Fibroblast of the conjunctiva (primary cell): ENCODE measurements at regions not wholly inside any gene's neighbourhood (a gene's known extent, or its start where the extent isn't known, plus 50 kb on each side); places are given as distances from the start of the nearest gene placed in this dataset.

Experiments
- DNase-seq: peaks from one replicate; pipeline ENCODE4 v3.0.0-alpha.2; 2010; ENCODE audit warnings: low read depth

DNA sequence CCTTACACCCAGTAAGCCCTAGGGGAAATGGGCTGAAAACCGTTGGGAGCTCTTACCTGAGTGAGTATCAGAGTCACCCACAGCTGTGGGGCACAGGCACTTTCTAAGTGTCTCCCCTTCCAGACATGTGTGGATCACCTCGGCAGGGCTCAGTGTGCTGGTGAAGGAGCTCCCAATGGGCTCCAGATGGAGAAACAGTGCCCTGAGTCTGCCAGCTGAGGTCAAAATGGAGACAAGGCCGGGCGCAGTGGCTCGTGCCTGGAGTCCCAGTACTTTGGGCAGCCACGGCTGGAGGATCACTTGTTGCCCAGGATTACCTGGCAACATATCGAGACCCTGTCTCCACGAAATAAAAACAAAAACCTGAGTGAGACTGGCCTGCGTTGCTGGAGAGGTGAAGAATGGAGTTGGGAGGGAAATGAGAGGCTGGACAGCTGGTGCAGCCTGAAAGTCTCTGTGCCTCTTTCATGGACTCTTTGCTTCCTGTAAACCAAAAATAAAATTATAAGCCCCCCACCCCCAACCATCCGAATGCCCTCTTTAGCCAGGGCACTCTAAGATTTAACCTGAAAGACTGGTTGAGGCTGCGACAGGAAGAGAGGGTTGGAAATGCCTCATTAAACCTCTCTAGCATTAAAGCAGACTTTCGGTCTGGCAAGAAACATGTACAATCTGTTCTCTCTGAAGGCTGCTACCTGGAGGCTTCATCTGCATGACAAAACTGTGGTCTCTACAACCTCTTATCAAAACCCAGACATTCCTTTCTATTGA lies 111.8 kb downstream of the SNX19 start:
- no peak for DNase-seq

DNA sequence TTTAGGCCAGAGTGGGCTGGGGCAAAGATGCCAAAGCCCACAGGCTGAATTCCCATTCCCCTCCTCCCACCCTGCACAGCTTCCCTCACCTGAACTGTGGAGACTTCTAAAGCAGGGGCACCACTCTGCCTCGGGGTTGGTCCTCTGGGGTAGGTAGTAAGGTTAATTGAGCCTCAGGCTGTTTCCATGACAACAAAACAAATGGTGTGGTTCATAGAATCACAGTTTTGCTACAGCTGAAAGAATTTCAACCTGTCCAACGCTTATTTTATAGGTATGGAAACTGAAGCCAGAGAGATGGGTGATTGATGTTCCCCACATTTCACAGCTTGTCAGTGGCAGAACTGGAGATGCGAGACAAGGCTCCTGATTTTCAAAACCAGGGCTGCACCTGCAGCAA lies 109.5 kb downstream of the SNX19 start:
- DNase-seq, result no peak

DNA sequence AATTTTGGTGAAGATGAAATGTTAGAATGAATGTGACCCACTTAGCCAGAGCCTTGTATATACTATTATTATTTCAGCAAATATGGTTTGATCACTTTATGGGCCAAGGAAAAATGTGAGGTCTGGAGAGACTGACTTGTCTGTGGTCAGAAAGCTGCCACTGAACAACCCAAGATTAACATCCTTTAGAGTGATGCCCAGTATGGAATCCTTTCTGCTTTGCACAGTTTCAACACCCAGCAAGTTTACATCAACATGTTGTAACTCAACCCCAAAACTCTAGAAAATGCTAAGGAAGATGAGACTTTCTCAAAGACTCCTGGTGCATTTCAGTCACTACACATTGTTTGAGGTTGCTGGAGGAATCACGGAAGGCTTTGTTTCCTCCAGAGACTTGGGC lies 107.7 kb downstream of the SNX19 start:
- no peak for DNase-seq

DNA sequence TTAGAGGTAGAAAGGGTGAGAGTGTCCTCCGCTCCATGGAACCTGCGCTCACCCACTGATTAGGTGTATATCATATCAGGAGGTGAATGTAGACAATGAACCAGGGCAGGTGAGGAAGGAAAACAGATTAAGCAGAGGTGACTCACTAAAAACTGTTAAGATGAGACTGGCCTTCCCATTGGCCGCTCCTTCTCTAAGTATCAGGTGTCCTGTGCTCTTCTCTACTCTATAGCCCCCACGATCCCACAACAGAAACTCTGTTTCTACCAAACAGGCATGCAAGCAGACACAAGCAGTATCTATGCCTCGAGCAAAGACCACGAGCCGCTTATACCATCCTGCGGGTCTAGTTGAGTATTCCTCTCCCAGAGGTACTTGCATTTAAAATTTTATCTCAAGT lies 103.1 kb downstream of the SNX19 start:
- no peak for DNase-seq

DNA sequence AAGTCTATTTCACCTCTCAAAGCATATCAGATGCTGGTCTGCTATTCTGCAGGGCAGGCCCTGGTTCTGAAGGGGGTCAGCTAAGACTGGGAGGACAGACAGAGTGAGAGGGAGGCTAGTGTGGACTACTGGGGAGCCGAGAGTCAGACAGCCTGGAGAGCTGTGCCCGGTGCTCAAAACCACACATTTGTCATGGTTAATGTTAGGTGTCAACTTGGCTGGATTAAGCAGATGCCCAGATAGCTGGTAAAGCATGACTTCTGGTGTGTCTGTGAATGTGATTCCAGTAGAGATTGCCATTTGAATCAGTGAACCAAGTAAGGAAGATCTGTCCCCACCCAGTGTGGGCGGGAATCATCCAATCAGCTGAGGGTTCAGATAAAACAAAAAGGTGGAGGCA lies 102.6 kb downstream of the SNX19 start:
- no peak for DNase-seq

DNA sequence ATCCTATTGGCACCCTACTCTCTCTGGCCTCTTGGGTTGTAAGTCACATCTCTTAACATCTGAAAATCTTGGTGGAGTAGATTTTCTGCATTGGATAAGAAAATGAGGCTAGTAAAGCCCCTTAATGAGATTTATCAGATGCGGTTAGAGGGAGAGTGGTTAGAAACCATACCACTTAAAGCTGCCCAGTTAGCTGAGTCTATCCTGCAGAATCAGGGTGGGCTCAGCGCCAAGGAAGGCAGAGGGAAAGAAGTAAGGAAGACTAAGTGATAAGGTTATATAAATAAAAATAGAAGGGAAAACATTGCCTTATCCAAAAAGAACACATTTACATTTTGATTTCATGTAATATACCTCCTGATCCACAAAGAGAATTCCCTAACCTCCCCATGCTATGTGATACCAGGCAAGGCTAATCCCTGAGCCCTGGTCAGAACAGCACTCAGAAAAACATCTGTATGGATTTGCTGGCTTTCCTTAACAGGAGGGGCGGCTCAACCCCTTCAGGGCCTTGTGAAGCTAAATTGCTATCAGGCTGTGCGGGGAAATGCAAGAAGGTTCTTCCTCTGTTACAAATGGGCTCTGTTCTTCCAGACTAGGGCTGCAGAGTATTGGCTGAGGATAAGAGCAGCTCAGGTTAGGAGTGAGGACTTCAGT lies 101.7 kb downstream of the SNX19 start:
- DNase-seq, result no peak

DNA sequence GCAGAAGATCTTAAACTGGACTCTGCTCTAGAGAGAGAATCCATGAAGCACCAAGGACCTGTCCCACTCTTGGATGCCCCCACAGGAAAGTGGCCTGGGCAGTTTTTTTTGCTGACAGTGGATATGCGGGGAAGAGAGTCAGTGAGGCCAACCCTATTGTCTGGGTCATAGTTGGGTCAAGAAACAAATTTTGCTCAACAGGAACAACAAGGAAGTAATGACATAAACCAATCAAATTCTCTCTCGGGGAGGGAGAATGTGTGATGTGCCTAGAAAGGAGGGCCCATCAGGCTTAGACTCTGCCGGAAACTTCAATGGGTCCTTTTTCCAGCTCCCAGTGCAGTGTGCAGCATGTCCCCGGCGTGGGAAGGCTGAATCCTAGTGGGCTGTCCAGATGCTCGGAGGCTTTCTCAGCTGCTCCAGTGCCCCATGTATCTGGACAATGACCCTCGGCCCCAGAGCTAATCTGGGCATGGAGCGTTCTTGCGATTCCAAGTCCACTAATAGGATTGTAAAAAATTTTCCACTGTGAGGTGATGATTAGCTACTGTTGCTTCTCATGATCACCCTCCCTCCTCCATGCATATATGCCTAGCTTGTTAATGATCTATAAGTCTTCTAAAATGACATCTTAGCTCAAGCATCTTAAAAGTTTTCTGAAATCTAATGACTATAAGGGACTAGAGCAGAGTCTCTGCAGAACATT lies 101.0 kb downstream of the SNX19 start:
- no peak for DNase-seq

DNA sequence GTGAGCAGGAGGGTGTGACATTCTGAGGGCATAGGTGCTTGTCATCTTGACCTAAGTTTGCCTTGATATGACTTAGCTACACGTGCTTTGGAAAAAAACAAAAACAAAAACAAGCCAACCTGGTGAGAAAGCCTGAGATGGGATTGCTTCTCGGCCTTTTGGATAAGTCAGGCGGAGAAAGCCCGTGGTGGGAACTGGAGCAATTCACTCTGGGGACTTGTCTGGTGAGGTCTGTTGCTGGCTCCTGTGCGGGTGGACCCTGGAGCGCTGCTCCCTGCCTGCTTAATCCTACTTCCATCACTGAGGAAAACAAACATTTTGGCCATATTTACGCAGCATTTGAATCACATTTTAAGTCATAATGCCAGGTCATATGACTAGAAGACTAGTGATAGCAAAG lies 100.3 kb downstream of the SNX19 start:
- DNase-seq, result no peak

DNA sequence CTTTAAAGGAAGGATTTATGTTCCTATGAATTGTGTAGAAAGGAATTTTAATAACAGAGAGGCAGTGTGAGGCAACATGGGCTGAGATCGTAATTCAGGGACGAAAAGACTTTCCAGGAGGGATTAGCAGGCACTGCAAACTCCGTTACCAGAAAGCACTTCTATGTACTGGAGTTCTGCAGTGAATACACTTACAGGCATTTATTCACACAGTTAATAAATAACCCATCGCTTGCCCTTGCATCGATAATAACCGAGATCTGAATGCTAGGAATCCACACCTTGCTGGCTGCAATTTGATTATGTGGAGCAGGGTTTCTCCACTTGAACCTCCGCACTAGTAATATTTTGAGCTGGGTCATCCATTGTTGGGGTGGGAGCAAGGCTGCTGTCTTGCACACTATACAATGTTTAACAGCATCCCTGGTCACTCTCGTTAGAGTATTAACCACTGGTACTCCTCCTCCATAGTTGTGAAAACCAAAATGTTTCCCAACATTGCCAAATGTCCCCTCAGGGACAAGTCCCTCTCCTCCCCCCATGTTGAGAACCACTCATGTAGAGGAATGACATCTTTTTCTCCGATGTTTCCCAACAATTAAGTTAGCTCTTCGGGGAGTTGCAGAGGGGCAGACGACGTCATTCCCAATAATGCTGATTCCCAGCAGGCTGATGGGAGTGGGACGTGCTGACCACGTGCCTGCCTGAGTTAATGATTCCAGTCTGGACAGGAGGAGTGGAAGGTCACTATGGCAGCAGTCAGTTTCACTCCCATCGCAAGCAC lies 99.5 kb downstream of the SNX19 start:
- no peak for DNase-seq

DNA sequence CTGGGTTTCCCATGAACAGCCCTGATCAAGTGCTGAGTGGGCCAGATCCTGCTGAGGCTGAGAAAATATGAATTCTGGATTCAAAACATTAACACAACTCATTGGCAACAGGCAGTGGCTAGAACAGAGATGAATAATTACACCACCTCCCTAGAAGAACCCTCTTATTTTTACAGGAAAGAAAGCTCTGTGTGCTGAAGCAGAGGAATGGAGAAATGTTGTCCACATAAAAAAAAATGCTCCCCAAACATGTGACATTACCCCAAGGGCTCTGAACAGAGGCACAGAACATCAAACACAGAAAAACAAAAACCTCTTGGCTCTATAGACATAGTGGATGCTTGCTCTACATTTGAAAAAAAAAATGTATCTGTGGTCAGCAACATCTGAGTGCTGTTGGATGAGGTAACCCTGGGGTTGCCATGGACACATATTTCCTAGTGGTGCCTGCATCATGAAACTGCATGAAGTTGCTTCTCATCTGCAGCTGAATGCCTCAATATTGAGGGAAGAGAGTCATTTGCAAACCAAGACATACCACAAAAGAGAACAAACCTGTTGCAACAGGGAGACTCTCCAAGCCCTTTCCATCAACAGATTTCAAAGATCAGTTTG lies 98.8 kb downstream of the SNX19 start:
- DNase-seq, result peak; percentile 79

DNA sequence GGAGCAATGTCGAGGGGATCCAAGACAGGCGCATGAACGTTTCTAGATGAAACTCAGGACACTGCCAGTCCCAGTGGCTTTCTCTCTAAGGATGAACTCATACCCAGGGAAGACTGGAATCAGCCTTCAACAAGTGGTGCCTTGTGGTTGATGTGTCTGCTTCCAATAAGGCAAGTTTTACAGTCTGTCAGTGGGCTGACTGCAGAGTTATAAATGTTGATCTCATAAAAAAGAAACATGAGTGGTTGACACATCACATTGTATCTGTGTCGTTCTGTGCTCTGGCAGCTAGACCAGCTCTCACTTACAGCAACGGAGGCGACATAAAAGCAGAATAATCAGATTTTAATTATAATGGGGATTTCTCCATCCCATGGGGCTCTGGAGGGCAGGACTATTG lies 96.7 kb downstream of the SNX19 start:
- no peak for DNase-seq
